Fibroblast of pulmonary artery (primary cell): ENCODE measurements at regions not wholly inside any gene's neighbourhood (a gene's known extent, or its start where the extent isn't known, plus 50 kb on each side); places are given as distances from the start of the nearest gene placed in this dataset.

Experiments
- DNase-seq: peaks from one replicate; pipeline ENCODE4 v3.0.0-alpha.2; 2010; ENCODE audit warnings: low read depth
- H3K4me3 ChIP-seq: replicated peaks from 2 replicates; pipeline ENCODE4 v1.5.1; 2011; ENCODE audit warnings: low read depth, mild to moderate bottlenecking, control low read depth, low read length, moderate library complexity
- CTCF ChIP-seq: IDR thresholded peaks from 2 replicates; pipeline ENCODE4 v1.5.1; 2011; ENCODE audit warnings: mild to moderate bottlenecking, control low read depth, low read length, inconsistent platforms; ENCODE audit errors: missing control alignments

GRCh38 chr15:77715051-77715450, 82.3 kb upstream of the LINGO1 start:
- DNase-seq, result no peak
- H3K4me3 ChIP-seq, result no peak overlapping the region
- no peak for TF ChIP-seq CTCF

- TF ChIP-seq CTCF, result no peak
- DNase-seq, result no peak
- H3K4me3 ChIP-seq, result no peak overlapping the region
Observed at GRCh38 chr15:77714555-77714954, 81.8 kb upstream of the LINGO1 start.

GRCh38 chr15:77714023-77714422, 81.3 kb upstream of the LINGO1 start:
- TF ChIP-seq CTCF, result no peak
- H3K4me3 ChIP-seq, result no peak overlapping the region
- DNase-seq, result no peak

- TF ChIP-seq CTCF, result no peak
- no peak for DNase-seq
Observed at GRCh38 chr15:77713281-77713680, 80.6 kb upstream of the LINGO1 start.

GRCh38 chr15:77712438-77712837, 79.7 kb upstream of the LINGO1 start:
- DNase-seq, result no peak
- no peak for TF ChIP-seq CTCF
- no peak overlapping the region for H3K4me3 ChIP-seq

More at GRCh38 chr15:77713281-77713680, 80.6 kb upstream of the LINGO1 start:
- no peak overlapping the region for H3K4me3 ChIP-seq

- no peak for TF ChIP-seq CTCF
- no peak for DNase-seq
- H3K4me3 ChIP-seq, result no peak overlapping the region
Observed at GRCh38 chr15:77710637-77711036, 77.9 kb upstream of the LINGO1 start.

- no peak for TF ChIP-seq CTCF
- DNase-seq, result no peak
- H3K4me3 ChIP-seq, result no peak overlapping the region
Observed at GRCh38 chr15:77710206-77710605, 77.5 kb upstream of the LINGO1 start.
